Immature natural killer cell (primary cell): ENCODE measurements at regions not wholly inside any gene's neighbourhood (a gene's known extent, or its start where the extent isn't known, plus 50 kb on each side); places are given as distances from the start of the nearest gene placed in this dataset.
"Not testable (repeated sequence)": the region's sequence is repeated elsewhere in the genome, so short reads cannot be mapped to it uniquely, and the experiment has no call there.

Source experiments
- DNase-seq, 3 donors: peaks; one replicate each; pipeline ENCODE4 v3.0.0; 2022; ENCODE audit warnings: mixed read lengths in 1 of 3
- H3K27ac Mint-ChIP-seq, 6 donors: one replicate each; pipeline ENCODE4 v1.8.0; 2020; ENCODE audit warnings: mixed read lengths in 6 of 6, mild to moderate bottlenecking in 5 of 6, inconsistent platforms in 4 of 6, moderate library complexity in 3 of 6
- H3K27me3 Mint-ChIP-seq, 3 donors: one replicate each; pipeline ENCODE4 v1.8.0; 2020 to 2021; ENCODE audit warnings: low read depth in 3 of 3, mild to moderate bottlenecking in 3 of 3, mixed read lengths in 3 of 3, moderate library complexity in 3 of 3, inconsistent platforms in 1 of 3
- H3K36me3 Mint-ChIP-seq, 3 donors: one replicate each; pipeline ENCODE4 v1.8.0; 2020; ENCODE audit warnings: mixed read lengths in 3 of 3, inconsistent platforms in 2 of 3, mild to moderate bottlenecking in 2 of 3
- H3K4me1 Mint-ChIP-seq, 2 donors: one replicate each; pipeline ENCODE4 v1.8.0; 2020; ENCODE audit warnings: inconsistent platforms in 2 of 2, mild to moderate bottlenecking in 2 of 2, mixed read lengths in 2 of 2, moderate library complexity in 1 of 2
- H3K4me3 Mint-ChIP-seq, 5 donors: one replicate each; pipeline ENCODE4 v1.8.0; 2020; ENCODE audit warnings: mild to moderate bottlenecking in 5 of 5, mixed read lengths in 5 of 5, inconsistent platforms in 3 of 5, moderate library complexity in 3 of 5
- H3K9me3 Mint-ChIP-seq, 6 donors: one replicate each; pipeline ENCODE4 v1.8.0; 2020; ENCODE audit warnings: mild to moderate bottlenecking in 6 of 6, mixed read lengths in 6 of 6, inconsistent platforms in 4 of 6, moderate library complexity in 3 of 6

GRCh38 chr9:16275795-16276624 lies 594.5 kb downstream of the BNC2 start:
- Mint-ChIP-seq H3K4me1 (no peaks in the 10 kb centered on the region), H3K4me3 (no peak overlapping the region), H3K9me3 (no peaks in the 10 kb centered on the region)

GRCh38 chr9:16276866-16277265 lies 593.6 kb downstream of the BNC2 start:
- no peak for DNase-seq
- H3K27me3 Mint-ChIP-seq, result peaks cover 0 to 4% (median 0%) of the 10 kb centered on the region in 3 donors
- H3K4me1 Mint-ChIP-seq, result no peaks in the 10 kb centered on the region
- no peaks in the 10 kb centered on the region for H3K9me3 Mint-ChIP-seq
- no peak overlapping the region for H3K27ac Mint-ChIP-seq
- no peaks in the 10 kb centered on the region for H3K36me3 Mint-ChIP-seq
- H3K4me3 Mint-ChIP-seq, result no peak overlapping the region

More at GRCh38 chr9:16275795-16276624, 594.5 kb downstream of the BNC2 start:
- H3K27me3 Mint-ChIP-seq, result peaks cover 0 to 4% (median 0%) of the 10 kb centered on the region in 3 donors
- H3K36me3 Mint-ChIP-seq, result no peaks in the 10 kb centered on the region
- no peak overlapping the region for H3K27ac Mint-ChIP-seq
- DNase-seq, result no peak

- peaks cover 0 to 4% (median 0%) of the 10 kb centered on the region in 3 donors for H3K27me3 Mint-ChIP-seq
Measured at GRCh38 chr9:16277471-16277960, 593.0 kb downstream of the BNC2 start.

GRCh38 chr9:16278326-16278999 lies 592.0 kb downstream of the BNC2 start:
- Mint-ChIP-seq H3K27ac (no peak overlapping the region), H3K36me3 (no peaks in the 10 kb centered on the region), H3K4me3 (no peak overlapping the region), H3K4me1 (no peaks in the 10 kb centered on the region), H3K27me3 (peaks cover 0 to 2% (median 0%) of the 10 kb centered on the region in 3 donors), H3K9me3 (peaks cover 0 to 4% (median 0%) of the 10 kb centered on the region in 6 donors)
- DNase-seq, result no peak

More at GRCh38 chr9:16277471-16277960, 593.0 kb downstream of the BNC2 start:
- Mint-ChIP-seq H3K4me3 (no peak overlapping the region), H3K9me3 (no peaks in the 10 kb centered on the region), H3K4me1 (no peaks in the 10 kb centered on the region), H3K27ac (no peak overlapping the region), H3K36me3 (no peaks in the 10 kb centered on the region)
- DNase-seq, result no peak

GRCh38 chr9:16281707-16282106 lies 588.8 kb downstream of the BNC2 start:
- Mint-ChIP-seq H3K27me3 (peaks cover 0 to 6% (median 2%) of the 10 kb centered on the region in 3 donors), H3K27ac (no peak overlapping the region), H3K9me3 (peaks cover 0 to 4% (median 0%) of the 10 kb centered on the region in 6 donors), H3K4me1 (no peaks in the 10 kb centered on the region), H3K36me3 (no peaks in the 10 kb centered on the region), H3K4me3 (no peak overlapping the region)
- DNase-seq, result no peak

GRCh38 chr9:16282216-16282615 lies 588.3 kb downstream of the BNC2 start:
- Mint-ChIP-seq H3K4me1 (no peaks in the 10 kb centered on the region), H3K9me3 (peaks cover 0 to 4% (median 0%) of the 10 kb centered on the region in 6 donors), H3K27me3 (peaks cover 0 to 6% (median 2%) of the 10 kb centered on the region in 3 donors), H3K27ac (no peak overlapping the region), H3K36me3 (no peaks in the 10 kb centered on the region), H3K4me3 (no peak overlapping the region)
- no peak for DNase-seq

- Mint-ChIP-seq H3K9me3 (peaks cover 0 to 4% (median 0%) of the 10 kb centered on the region in 6 donors), H3K36me3 (no peaks in the 10 kb centered on the region), H3K4me3 (no peak overlapping the region), H3K27me3 (peaks cover 0 to 6% (median 2%) of the 10 kb centered on the region in 3 donors), H3K27ac (no peak overlapping the region), H3K4me1 (no peaks in the 10 kb centered on the region)
- DNase-seq, result no peak
Measured at GRCh38 chr9:16282718-16283117, 587.8 kb downstream of the BNC2 start.

GRCh38 chr9:16286160-16286559 lies 584.3 kb downstream of the BNC2 start:
- H3K4me1 Mint-ChIP-seq, result no peaks in the 10 kb centered on the region
- H3K9me3 Mint-ChIP-seq, result peaks cover 0 to 7% (median 0%) of the 10 kb centered on the region in 6 donors
- no peak for DNase-seq
- peaks cover 2 to 6% (median 3%) of the 10 kb centered on the region in 3 donors for H3K27me3 Mint-ChIP-seq
- no peak overlapping the region for H3K4me3 Mint-ChIP-seq
- H3K36me3 Mint-ChIP-seq, result no peaks in the 10 kb centered on the region
- no peak overlapping the region for H3K27ac Mint-ChIP-seq

GRCh38 chr9:16289639-16290038 lies 580.8 kb downstream of the BNC2 start:
- Mint-ChIP-seq H3K4me1 (no peaks in the 10 kb centered on the region), H3K27me3 (peaks cover 4 to 5% (median 4%) of the 10 kb centered on the region in 3 donors), H3K36me3 (no peaks in the 10 kb centered on the region), H3K9me3 (peaks cover 0 to 3% (median 0%) of the 10 kb centered on the region in 6 donors), H3K27ac (no peak overlapping the region), H3K4me3 (no peak overlapping the region)
- DNase-seq, result no peak

GRCh38 chr9:16290169-16290568 lies 580.3 kb downstream of the BNC2 start:
- peaks cover 0 to 5% (median 5%) of the 10 kb centered on the region in 3 donors for H3K27me3 Mint-ChIP-seq
- no peak overlapping the region for H3K4me3 Mint-ChIP-seq
- no peak for DNase-seq
- peaks cover 0 to 3% (median 0%) of the 10 kb centered on the region in 6 donors for H3K9me3 Mint-ChIP-seq
- H3K27ac Mint-ChIP-seq, result no peak overlapping the region
- H3K4me1 Mint-ChIP-seq, result no peaks in the 10 kb centered on the region
- H3K36me3 Mint-ChIP-seq, result no peaks in the 10 kb centered on the region

GRCh38 chr9:16291921-16292320 lies 578.5 kb downstream of the BNC2 start:
- DNase-seq, result no peak
- H3K27me3 Mint-ChIP-seq, result peaks cover 5 to 7% (median 5%) of the 10 kb centered on the region in 3 donors
- no peak overlapping the region for H3K4me3 Mint-ChIP-seq
- H3K9me3 Mint-ChIP-seq, result peaks cover 0 to 3% (median 0%) of the 10 kb centered on the region in 6 donors
- H3K27ac Mint-ChIP-seq, result no peak overlapping the region
- no peaks in the 10 kb centered on the region for H3K36me3 Mint-ChIP-seq
- H3K4me1 Mint-ChIP-seq, result no peaks in the 10 kb centered on the region

- Mint-ChIP-seq H3K9me3 (peaks cover 0 to 4% (median under 1%) of the 10 kb centered on the region in 6 donors), H3K4me3 (no peak overlapping the region), H3K36me3 (no peaks in the 10 kb centered on the region), H3K4me1 (no peaks in the 10 kb centered on the region), H3K27me3 (peaks cover 5 to 7% (median 5%) of the 10 kb centered on the region in 3 donors), H3K27ac (no peak overlapping the region)
- no peak for DNase-seq
Measured at GRCh38 chr9:16293610-16294009, 576.9 kb downstream of the BNC2 start.

GRCh38 chr9:16294133-16294770 lies 576.2 kb downstream of the BNC2 start:
- H3K36me3 Mint-ChIP-seq, result no peaks in the 10 kb centered on the region
- H3K27me3 Mint-ChIP-seq, result peaks cover 5 to 7% (median 5%) of the 10 kb centered on the region in 3 donors
- peaks cover 0 to 4% (median 2%) of the 10 kb centered on the region in 6 donors for H3K9me3 Mint-ChIP-seq
- H3K27ac Mint-ChIP-seq, result no peak overlapping the region
- no peak for DNase-seq
- no peak overlapping the region for H3K4me3 Mint-ChIP-seq
- no peaks in the 10 kb centered on the region for H3K4me1 Mint-ChIP-seq

GRCh38 chr9:16294940-16295339 lies 575.5 kb downstream of the BNC2 start:
- H3K27ac Mint-ChIP-seq, H3K4me3 Mint-ChIP-seq, H3K4me1 Mint-ChIP-seq, H3K9me3 Mint-ChIP-seq, H3K36me3 Mint-ChIP-seq, H3K27me3 Mint-ChIP-seq, DNase-seq: not testable (repeated sequence)
